ENCODE measurements at regions not wholly inside any gene's neighbourhood (a gene's known extent, or its start where the extent isn't known, plus 50 kb on each side); places are given as distances from the start of the nearest gene placed in this dataset.

DNA sequence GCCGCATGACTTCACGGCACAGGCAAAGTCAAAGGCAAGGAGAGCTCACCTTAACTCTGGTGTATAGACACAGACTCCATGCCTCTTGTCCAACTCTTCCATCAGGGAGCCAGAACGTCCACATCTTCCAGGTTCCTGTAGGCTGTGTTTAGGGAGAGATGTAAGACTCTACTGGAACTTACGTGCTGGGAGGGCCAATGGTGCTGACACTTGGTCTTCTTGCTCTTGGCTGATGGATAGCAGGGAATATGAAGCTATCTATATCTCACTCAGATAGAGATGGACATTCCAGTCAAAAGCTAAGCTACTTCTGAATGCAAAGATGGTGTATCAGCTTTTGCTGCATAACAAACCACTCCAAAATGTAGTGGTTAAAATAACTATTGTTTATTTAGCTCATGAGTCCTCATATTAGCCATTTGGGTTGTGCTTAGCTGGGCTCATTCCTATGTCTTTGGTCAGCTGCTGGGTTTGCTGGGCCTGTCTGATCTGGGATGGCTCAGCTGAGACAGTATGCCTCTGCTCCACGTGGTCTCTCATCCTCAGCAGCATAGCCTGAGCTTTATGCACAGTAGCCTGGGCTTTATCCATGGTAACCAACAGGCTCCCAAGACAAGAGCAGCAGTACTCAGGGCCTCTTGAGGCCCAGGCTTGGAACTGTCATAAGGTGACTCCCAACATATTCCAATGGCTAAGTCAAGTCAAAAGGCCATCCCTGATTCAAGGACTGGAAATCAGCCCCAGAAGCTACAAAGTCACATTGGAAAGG is 111.6 kb downstream of the SNX5 start:
- no peak for DNase-seq

GRCh38 chr20:17856024-17856564 is 112.5 kb downstream of the SNX5 start:
- DNase-seq: no peak

GRCh38 chr20:17854307-17854903 is 114.2 kb downstream of the SNX5 start:
- no peak for DNase-seq

GRCh38 chr20:17852323-17852722 is 116.3 kb downstream of the SNX5 start:
- peak; percentile 39 for DNase-seq

DNA sequence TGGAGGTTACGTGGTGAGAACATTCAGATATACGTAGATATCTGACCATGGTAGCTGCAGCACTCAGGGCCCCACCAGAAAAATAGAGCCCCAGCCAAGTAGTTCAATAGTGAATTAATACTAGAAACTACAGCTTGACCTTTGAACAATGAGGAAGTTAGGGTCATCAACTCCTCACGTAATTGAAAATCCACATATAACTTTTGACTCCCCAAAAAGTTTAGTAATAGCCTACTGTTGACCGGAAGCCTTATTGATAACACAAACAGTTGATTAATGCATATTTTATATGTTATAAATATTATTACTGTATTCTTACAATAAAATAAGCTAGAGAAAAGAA is 117.9 kb downstream of the SNX5 start:
- no peak for DNase-seq

DNA sequence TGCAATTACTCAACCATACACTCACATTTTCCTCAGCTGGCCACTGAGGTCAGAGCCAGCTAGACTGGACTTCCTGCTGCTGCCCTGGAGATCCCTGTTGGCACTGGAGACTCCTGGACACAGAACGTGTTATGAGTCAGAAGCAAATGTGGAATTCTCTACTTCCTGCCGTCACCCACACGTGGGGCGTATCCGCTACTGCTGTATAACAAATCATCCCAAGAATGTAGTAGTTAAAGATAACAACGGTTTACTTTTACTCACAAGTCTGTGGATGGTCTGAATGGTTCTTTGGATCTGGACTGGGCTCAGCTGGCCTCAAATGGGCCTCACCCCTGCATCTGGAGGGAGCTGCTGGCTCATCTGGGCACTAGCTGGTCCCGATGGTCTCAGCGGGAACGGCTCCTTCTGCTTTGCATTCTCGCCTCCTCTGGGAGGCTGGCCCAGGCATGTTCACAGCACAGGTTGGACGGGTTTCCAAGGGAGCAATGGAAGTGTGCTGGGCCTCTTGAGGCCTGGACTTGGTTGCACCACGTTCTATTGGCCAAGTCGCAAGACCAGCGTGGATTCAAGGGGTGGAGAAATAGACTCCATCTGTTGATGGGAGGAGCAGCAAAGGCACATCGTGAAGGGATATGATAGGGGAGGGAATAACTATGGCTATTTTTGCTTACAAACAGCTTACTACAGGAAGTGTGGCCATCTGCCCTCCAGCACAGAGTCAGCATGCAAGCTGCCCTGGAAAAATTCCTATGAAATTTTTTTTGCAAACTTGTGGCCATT is 118.5 kb downstream of the SNX5 start:
- DNase-seq: peak; percentile 100

DNA sequence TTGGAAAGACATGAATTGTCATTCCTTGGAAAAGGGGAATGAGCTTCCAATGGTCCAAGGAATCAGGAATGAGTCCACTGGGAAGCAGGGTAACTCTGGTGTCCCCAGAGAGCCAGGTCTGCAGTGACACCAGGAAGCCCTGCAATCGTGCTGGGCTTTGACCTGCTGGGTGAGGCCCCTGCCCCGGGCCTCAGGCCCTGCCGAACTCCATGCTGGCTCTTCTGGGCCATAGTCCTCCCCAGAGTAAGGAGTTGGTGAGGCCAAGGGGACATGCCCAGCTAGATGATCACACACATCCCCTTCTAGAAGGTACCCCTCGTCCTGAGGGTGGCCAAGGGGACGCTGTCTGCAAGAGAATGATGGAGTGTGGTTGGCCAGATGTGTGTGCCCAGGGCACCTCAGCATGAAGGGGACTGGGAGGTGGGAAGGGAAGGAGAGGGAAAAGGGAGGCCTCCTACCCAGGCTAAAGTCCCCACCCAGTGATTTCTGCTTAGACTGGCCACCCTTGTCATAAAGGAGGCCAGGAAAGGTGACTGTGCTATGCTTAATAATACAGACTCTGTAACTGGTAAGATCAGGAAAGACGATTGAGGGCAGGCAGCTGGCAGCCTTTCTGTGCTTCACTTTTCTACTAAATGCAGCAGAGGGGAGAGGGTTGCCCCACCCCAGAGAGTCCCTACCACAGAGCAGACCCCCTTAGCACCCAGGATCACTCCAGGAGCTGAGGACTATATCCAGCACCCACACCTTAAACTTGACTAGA is 119.3 kb downstream of the SNX5 start:
- no peak for DNase-seq

GRCh38 chr20:17848249-17849048 is 120.1 kb downstream of the SNX5 start:
- DNase-seq: no peak

GRCh38 chr20:17845701-17846475 is 122.7 kb downstream of the SNX5 start:
- DNase-seq: no peak

- DNase-seq: no peak
Observed at GRCh38 chr20:17844549-17845298, 123.9 kb downstream of the SNX5 start.

DNA sequence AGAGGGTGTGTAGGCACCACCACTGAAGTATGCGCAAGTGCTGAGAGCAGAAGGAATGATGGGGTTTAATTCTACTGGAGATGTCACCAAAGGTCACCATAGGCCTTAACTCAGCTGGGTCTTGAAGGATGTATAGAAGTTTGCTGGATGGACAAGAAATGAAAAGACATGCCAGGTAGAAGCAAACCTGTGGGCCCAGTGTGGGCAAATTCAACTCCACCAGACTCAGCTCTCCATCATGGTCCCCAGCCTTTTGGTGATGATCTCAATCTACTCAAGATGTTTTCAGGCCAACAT is 124.5 kb downstream of the SNX5 start:
- no peak for DNase-seq

DNA sequence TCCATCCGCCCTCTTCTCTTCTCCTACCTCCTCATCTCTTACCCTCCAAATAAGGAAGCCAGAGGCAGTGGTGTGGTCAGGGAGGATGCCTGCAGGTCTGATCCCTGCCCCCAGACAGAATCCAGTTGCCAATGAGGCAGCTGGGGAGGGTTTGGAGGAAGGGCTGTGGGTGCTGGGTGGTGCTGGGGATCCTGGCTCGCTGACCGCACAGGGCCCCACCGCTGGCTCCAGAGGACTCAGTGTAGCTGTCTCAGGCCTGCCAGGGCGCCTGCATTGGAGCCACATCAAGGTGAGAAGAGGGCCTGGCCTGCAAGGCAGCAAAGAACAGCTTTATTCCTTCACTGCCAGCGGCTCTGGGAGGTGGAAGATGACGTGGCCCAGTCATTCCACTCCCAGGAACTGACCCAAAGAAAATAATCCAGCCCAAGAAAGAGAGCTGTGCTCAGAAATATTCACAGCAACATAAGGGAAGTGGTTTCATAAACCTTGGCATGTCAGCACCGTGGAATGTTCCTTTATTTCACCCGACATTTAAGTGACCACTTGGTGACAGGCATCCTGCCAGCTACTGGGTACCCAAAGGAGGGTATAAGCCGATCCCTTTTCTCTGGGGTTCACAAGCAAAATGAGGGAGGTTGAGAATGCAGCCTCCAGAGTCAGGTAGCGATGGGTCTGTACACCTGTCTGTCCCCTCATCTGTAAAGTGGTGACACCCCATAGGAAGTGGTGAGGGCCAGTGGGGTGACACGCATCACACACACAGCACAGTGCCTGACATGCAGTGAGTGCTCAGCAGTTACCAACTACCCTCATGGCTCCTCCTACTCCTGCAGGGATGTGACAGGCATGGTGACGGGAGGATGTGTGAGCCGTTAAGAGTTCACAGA is 125.1 kb downstream of the SNX5 start:
- DNase-seq: peak; percentile 96

GRCh38 chr20:17841751-17842215 is 126.8 kb downstream of the SNX5 start:
- DNase-seq: no peak

GRCh38 chr20:17840423-17840822 is 128.2 kb downstream of the SNX5 start:
- DNase-seq: no peak

GRCh38 chr20:17838921-17839320 is 129.7 kb downstream of the SNX5 start:
- no peak for DNase-seq

GRCh38 chr20:17837179-17837578 is 131.4 kb downstream of the SNX5 start:
- no peak for DNase-seq

DNA sequence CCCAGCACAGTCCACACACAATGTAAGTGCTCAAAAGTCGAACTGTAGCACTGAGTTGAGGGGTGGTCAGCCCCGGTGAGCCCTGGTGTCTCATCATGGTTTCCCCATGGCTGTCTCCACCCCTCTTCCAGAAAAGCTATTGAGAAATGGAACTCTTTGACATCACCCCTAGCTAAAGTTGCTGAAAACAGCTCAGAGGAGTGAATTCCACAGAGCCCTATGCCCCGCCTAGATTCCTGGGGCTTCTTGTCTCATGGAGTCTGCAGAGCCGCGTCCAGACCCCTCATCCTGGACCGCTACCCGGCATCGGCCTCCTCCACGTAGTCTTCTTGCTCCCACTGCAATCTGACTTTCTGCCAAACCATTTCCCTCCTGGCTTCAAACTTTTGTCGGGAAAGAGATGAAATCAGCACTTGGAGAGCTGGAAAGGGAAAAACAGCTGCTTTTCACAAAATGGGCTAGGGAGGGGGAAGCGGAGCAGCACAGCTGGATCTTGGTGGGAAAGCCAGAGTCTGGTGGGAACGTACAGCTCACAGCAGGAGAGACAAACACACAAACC is 132.2 kb downstream of the SNX5 start:
- DNase-seq: peak; percentile 79

- DNase-seq: no peak
Observed at GRCh38 chr20:17835934-17836300, 132.7 kb downstream of the SNX5 start.

GRCh38 chr20:17835240-17835933 is 133.2 kb downstream of the SNX5 start:
- peak; percentile 88 for DNase-seq

Measured in NCI-H226 (cell line).